T-helper 2 cell treated with Interferon-gamma antibody and Interleukin-4, amounts not matched to agents 5 μg/mL and 100 μg/mL, for 36 hours (primary cell): ENCODE measurements at regions not wholly inside any gene's neighbourhood (a gene's known extent, or its start where the extent isn't known, plus 50 kb on each side); places are given as distances from the start of the nearest gene placed in this dataset.

Experiments used
- DNase-seq: peaks from one replicate; pipeline ENCODE4 v3.0.0; 2021; ENCODE audit warnings: low spot score
- H3K27ac Mint-ChIP-seq: one replicate; pipeline ENCODE4 v1.8.0; 2021; ENCODE audit warnings: mild to moderate bottlenecking, mixed read lengths
- H3K27me3 Mint-ChIP-seq: one replicate; pipeline ENCODE4 v1.8.0; 2021; ENCODE audit warnings: low read depth, mixed read lengths
- H3K36me3 Mint-ChIP-seq: one replicate; pipeline ENCODE4 v1.8.0; 2021; ENCODE audit warnings: low read depth, mixed read lengths
- H3K4me1 Mint-ChIP-seq: one replicate; pipeline ENCODE4 v1.8.0; 2021; ENCODE audit warnings: low read depth, mixed read lengths
- H3K4me3 Mint-ChIP-seq: one replicate; pipeline ENCODE4 v1.8.0; 2022; ENCODE audit warnings: mild to moderate bottlenecking, moderate library complexity, mixed read lengths
- H3K9me3 Mint-ChIP-seq: one replicate; pipeline ENCODE4 v1.8.0; 2021; ENCODE audit warnings: mixed read lengths

- peaks cover 11% of the 10 kb centered on the region for H3K27me3 Mint-ChIP-seq
- H3K9me3 Mint-ChIP-seq, result no peaks in the 10 kb centered on the region
- H3K4me3 Mint-ChIP-seq, result no peak overlapping the region
- no peak overlapping the region for H3K27ac Mint-ChIP-seq
- no peaks in the 10 kb centered on the region for H3K36me3 Mint-ChIP-seq
- no peak for DNase-seq
- peaks cover 3% of the 10 kb centered on the region for H3K4me1 Mint-ChIP-seq
Measured at GRCh38 chr9:96080364-96080763, 204.9 kb downstream of the ERCC6L2 start.

GRCh38 chr9:96079779-96080178 lies 204.3 kb downstream of the ERCC6L2 start:
- no peaks in the 10 kb centered on the region for H3K36me3 Mint-ChIP-seq
- H3K27ac Mint-ChIP-seq, result no peak overlapping the region
- H3K9me3 Mint-ChIP-seq, result no peaks in the 10 kb centered on the region
- no peak for DNase-seq
- H3K4me1 Mint-ChIP-seq, result peaks cover 3% of the 10 kb centered on the region
- H3K27me3 Mint-ChIP-seq, result peaks cover 11% of the 10 kb centered on the region
- H3K4me3 Mint-ChIP-seq, result no peak overlapping the region

- Mint-ChIP-seq H3K9me3 (no peaks in the 10 kb centered on the region), H3K27ac (no peak overlapping the region), H3K27me3 (peaks cover 11% of the 10 kb centered on the region), H3K36me3 (no peaks in the 10 kb centered on the region), H3K4me1 (peaks cover 2% of the 10 kb centered on the region), H3K4me3 (no peak overlapping the region)
- DNase-seq, result no peak
Measured at GRCh38 chr9:96078897-96079490, 203.5 kb downstream of the ERCC6L2 start.

- Mint-ChIP-seq H3K9me3 (no peaks in the 10 kb centered on the region), H3K27me3 (peaks cover 5% of the 10 kb centered on the region), H3K4me1 (peaks cover 4% of the 10 kb centered on the region), H3K27ac (no peak overlapping the region), H3K4me3 (no peak overlapping the region), H3K36me3 (no peaks in the 10 kb centered on the region)
- DNase-seq, result no peak
Measured at GRCh38 chr9:96075757-96076156, 200.3 kb downstream of the ERCC6L2 start.

- Mint-ChIP-seq H3K27me3 (peaks cover 6% of the 10 kb centered on the region), H3K4me1 (peaks cover 4% of the 10 kb centered on the region), H3K36me3 (no peaks in the 10 kb centered on the region), H3K27ac (no peak overlapping the region), H3K9me3 (no peaks in the 10 kb centered on the region), H3K4me3 (no peak overlapping the region)
- DNase-seq, result no peak
Measured at GRCh38 chr9:96075111-96075510, 199.6 kb downstream of the ERCC6L2 start.

- Mint-ChIP-seq H3K9me3 (no peaks in the 10 kb centered on the region), H3K4me3 (no peak overlapping the region), H3K36me3 (no peaks in the 10 kb centered on the region), H3K27ac (no peak overlapping the region), H3K4me1 (peaks cover 4% of the 10 kb centered on the region), H3K27me3 (peaks cover 8% of the 10 kb centered on the region)
- no peak for DNase-seq
Measured at GRCh38 chr9:96073531-96074480, 198.3 kb downstream of the ERCC6L2 start.

GRCh38 chr9:96072930-96073329 lies 197.4 kb downstream of the ERCC6L2 start:
- Mint-ChIP-seq H3K9me3 (no peaks in the 10 kb centered on the region), H3K4me1 (peaks cover 4% of the 10 kb centered on the region), H3K27ac (no peak overlapping the region), H3K27me3 (peaks cover 8% of the 10 kb centered on the region), H3K4me3 (no peak overlapping the region), H3K36me3 (no peaks in the 10 kb centered on the region)
- DNase-seq, result no peak

- H3K9me3 Mint-ChIP-seq, result no peaks in the 10 kb centered on the region
- H3K27ac Mint-ChIP-seq, result no peak overlapping the region
- no peak for DNase-seq
- peaks cover 4% of the 10 kb centered on the region for H3K4me1 Mint-ChIP-seq
- H3K4me3 Mint-ChIP-seq, result no peak overlapping the region
- no peaks in the 10 kb centered on the region for H3K36me3 Mint-ChIP-seq
- H3K27me3 Mint-ChIP-seq, result peaks cover 5% of the 10 kb centered on the region
Measured at GRCh38 chr9:96071815-96072124, 196.3 kb downstream of the ERCC6L2 start.

- Mint-ChIP-seq H3K36me3 (no peaks in the 10 kb centered on the region), H3K4me1 (peaks cover 4% of the 10 kb centered on the region), H3K9me3 (no peaks in the 10 kb centered on the region), H3K27ac (no peak overlapping the region), H3K4me3 (no peak overlapping the region), H3K27me3 (peaks cover 5% of the 10 kb centered on the region)
- no peak for DNase-seq
Measured at GRCh38 chr9:96071076-96071814, 195.8 kb downstream of the ERCC6L2 start.

- no peaks in the 10 kb centered on the region for H3K9me3 Mint-ChIP-seq
- H3K27me3 Mint-ChIP-seq, result peaks cover 5% of the 10 kb centered on the region
- H3K36me3 Mint-ChIP-seq, result no peaks in the 10 kb centered on the region
- no peak for DNase-seq
- H3K4me3 Mint-ChIP-seq, result no peak overlapping the region
- H3K4me1 Mint-ChIP-seq, result peaks cover 4% of the 10 kb centered on the region
- no peak overlapping the region for H3K27ac Mint-ChIP-seq
Measured at GRCh38 chr9:96069629-96070220, 194.2 kb downstream of the ERCC6L2 start.

- H3K27ac Mint-ChIP-seq, result no peak overlapping the region
- no peaks in the 10 kb centered on the region for H3K4me1 Mint-ChIP-seq
- H3K9me3 Mint-ChIP-seq, result no peaks in the 10 kb centered on the region
- no peak overlapping the region for H3K4me3 Mint-ChIP-seq
- peaks cover 5% of the 10 kb centered on the region for H3K27me3 Mint-ChIP-seq
- no peaks in the 10 kb centered on the region for H3K36me3 Mint-ChIP-seq
- no peak for DNase-seq
Measured at GRCh38 chr9:96068511-96068910, 193.0 kb downstream of the ERCC6L2 start.

GRCh38 chr9:96067600-96067999 lies 192.1 kb downstream of the ERCC6L2 start:
- H3K27ac Mint-ChIP-seq, result no peak overlapping the region
- H3K36me3 Mint-ChIP-seq, result no peaks in the 10 kb centered on the region
- no peaks in the 10 kb centered on the region for H3K4me1 Mint-ChIP-seq
- H3K27me3 Mint-ChIP-seq, result peaks cover 5% of the 10 kb centered on the region
- no peak for DNase-seq
- H3K9me3 Mint-ChIP-seq, result no peaks in the 10 kb centered on the region
- H3K4me3 Mint-ChIP-seq, result no peak overlapping the region

GRCh38 chr9:96067004-96067403 lies 191.5 kb downstream of the ERCC6L2 start:
- Mint-ChIP-seq H3K36me3 (no peaks in the 10 kb centered on the region), H3K27me3 (peaks cover 5% of the 10 kb centered on the region), H3K9me3 (no peaks in the 10 kb centered on the region), H3K4me1 (peaks cover 4% of the 10 kb centered on the region), H3K27ac (no peak overlapping the region), H3K4me3 (no peak overlapping the region)
- DNase-seq, result no peak
